ENCODE measurements at regions not wholly inside any gene's neighbourhood (a gene's known extent, or its start where the extent isn't known, plus 50 kb on each side); places are given as distances from the start of the nearest gene placed in this dataset.

- Histone ChIP-seq H3K27me3 (ENCODE audit: control insufficient read depth, low read length) (no peaks in the 10 kb centered on the region), H3K36me3 (ENCODE audit: control insufficient read depth, low read length) (no peaks in the 10 kb centered on the region), H3K4me3 (ENCODE audit: low read length) (no peak overlapping the region), H3K79me2 (ENCODE audit: control insufficient read depth, low read length) (no peaks in the 10 kb centered on the region), H4K20me1 (ENCODE audit: control insufficient read depth, insufficient read depth, low read depth, low read length) (no peaks in the 10 kb centered on the region), H3K4me1 (ENCODE audit: control insufficient read depth, low read length) (no peaks in the 10 kb centered on the region), H3K9me2 (replicated peaks; ENCODE audit: control insufficient read depth, low read length) (no peaks in the 10 kb centered on the region), H3F3A (ENCODE audit: control insufficient read depth, insufficient read depth) (no peaks in the 10 kb centered on the region), H3K9me3 (ENCODE audit: control insufficient read depth, insufficient read depth, low read length) (no peaks in the 10 kb centered on the region), H3K27ac (ENCODE audit: low read depth, low read length) (no peak overlapping the region), H3K4me2 (ENCODE audit: low read length) (no peak overlapping the region)
- TF ChIP-seq CTCF (IDR thresholded peaks at IDR 0.05; ENCODE audit: low read depth, low read length, poor library complexity, severe bottlenecking) (no peak), EZH2phosphoT487 (IDR thresholded peaks at IDR 0.05; ENCODE audit: borderline replicate concordance, low read length) (no peak)
Observed at GRCh38 chr14:42079911-42080310, 473.2 kb downstream of the LRFN5 start.

- H3K4me3 ChIP-seq (ENCODE audit: low read length): no peak overlapping the region
- no peaks in the 10 kb centered on the region for H3K9me2 ChIP-seq (replicated peaks; ENCODE audit: control insufficient read depth, low read length)
- H3K4me2 ChIP-seq (ENCODE audit: low read length): no peak overlapping the region
- no peaks in the 10 kb centered on the region for H4K20me1 ChIP-seq (ENCODE audit: control insufficient read depth, insufficient read depth, low read depth, low read length)
- H3K79me2 ChIP-seq (ENCODE audit: control insufficient read depth, low read length): no peaks in the 10 kb centered on the region
- no peaks in the 10 kb centered on the region for H3K9me3 ChIP-seq (ENCODE audit: control insufficient read depth, insufficient read depth, low read length)
- TF ChIP-seq CTCF (IDR thresholded peaks at IDR 0.05; ENCODE audit: low read depth, low read length, poor library complexity, severe bottlenecking) (no peak), EZH2phosphoT487 (IDR thresholded peaks at IDR 0.05; ENCODE audit: borderline replicate concordance, low read length) (no peak)
- H3K36me3 ChIP-seq (ENCODE audit: control insufficient read depth, low read length): no peaks in the 10 kb centered on the region
- H3F3A ChIP-seq (ENCODE audit: control insufficient read depth, insufficient read depth): no peaks in the 10 kb centered on the region
- no peak overlapping the region for H3K27ac ChIP-seq (ENCODE audit: low read depth, low read length)
- H3K27me3 ChIP-seq (ENCODE audit: control insufficient read depth, low read length): no peaks in the 10 kb centered on the region
- H3K4me1 ChIP-seq (ENCODE audit: control insufficient read depth, low read length): no peaks in the 10 kb centered on the region
Observed at GRCh38 chr14:42078345-42078744, 471.7 kb downstream of the LRFN5 start.

- TF ChIP-seq EZH2phosphoT487 (IDR thresholded peaks at IDR 0.05; ENCODE audit: borderline replicate concordance, low read length) (no peak), CTCF (IDR thresholded peaks at IDR 0.05; ENCODE audit: low read depth, low read length, poor library complexity, severe bottlenecking) (no peak)
- Histone ChIP-seq H3K79me2 (ENCODE audit: control insufficient read depth, low read length) (no peaks in the 10 kb centered on the region), H3K27me3 (ENCODE audit: control insufficient read depth, low read length) (no peaks in the 10 kb centered on the region), H3K4me3 (ENCODE audit: low read length) (no peak overlapping the region), H3K9me3 (ENCODE audit: control insufficient read depth, insufficient read depth, low read length) (no peaks in the 10 kb centered on the region), H3K36me3 (ENCODE audit: control insufficient read depth, low read length) (no peaks in the 10 kb centered on the region), H4K20me1 (ENCODE audit: control insufficient read depth, insufficient read depth, low read depth, low read length) (no peaks in the 10 kb centered on the region), H3K4me2 (ENCODE audit: low read length) (no peak overlapping the region), H3K9me2 (replicated peaks; ENCODE audit: control insufficient read depth, low read length) (no peaks in the 10 kb centered on the region), H3F3A (ENCODE audit: control insufficient read depth, insufficient read depth) (no peaks in the 10 kb centered on the region), H3K4me1 (ENCODE audit: control insufficient read depth, low read length) (no peaks in the 10 kb centered on the region), H3K27ac (ENCODE audit: low read depth, low read length) (no peak overlapping the region)
Observed at GRCh38 chr14:42070031-42070430, 463.4 kb downstream of the LRFN5 start.

GRCh38 chr14:42057111-42057510, 450.4 kb downstream of the LRFN5 start:
- Histone ChIP-seq H3K27ac (ENCODE audit: low read depth, low read length) (no peak overlapping the region), H3K4me3 (ENCODE audit: low read length) (no peak overlapping the region), H3K4me1 (ENCODE audit: control insufficient read depth, low read length) (no peaks in the 10 kb centered on the region), H3F3A (ENCODE audit: control insufficient read depth, insufficient read depth) (no peaks in the 10 kb centered on the region), H3K79me2 (ENCODE audit: control insufficient read depth, low read length) (no peaks in the 10 kb centered on the region), H4K20me1 (ENCODE audit: control insufficient read depth, insufficient read depth, low read depth, low read length) (no peaks in the 10 kb centered on the region), H3K36me3 (ENCODE audit: control insufficient read depth, low read length) (no peaks in the 10 kb centered on the region), H3K4me2 (ENCODE audit: low read length) (no peak overlapping the region), H3K9me2 (replicated peaks; ENCODE audit: control insufficient read depth, low read length) (no peaks in the 10 kb centered on the region), H3K27me3 (ENCODE audit: control insufficient read depth, low read length) (no peaks in the 10 kb centered on the region), H3K9me3 (ENCODE audit: control insufficient read depth, insufficient read depth, low read length) (no peaks in the 10 kb centered on the region)
- TF ChIP-seq EZH2phosphoT487 (IDR thresholded peaks at IDR 0.05; ENCODE audit: borderline replicate concordance, low read length): no peak
